ENCODE measurements at regions not wholly inside any gene's neighbourhood (a gene's known extent, or its start where the extent isn't known, plus 50 kb on each side); places are given as distances from the start of the nearest gene placed in this dataset.

GRCh38 chrX:123809854-123810375, 49.9 kb upstream of the XIAP start:
- TF ChIP-seq CTCF (IDR thresholded peaks at IDR 0.05) (no peak), POLR2A (IDR thresholded peaks at IDR 0.05) (no peak)
